Lower leg skin (tissue), 3 donors: ENCODE measurements at regions not wholly inside any gene's neighbourhood (a gene's known extent, or its start where the extent isn't known, plus 50 kb on each side); places are given as distances from the start of the nearest gene placed in this dataset.
"Not testable (repeated sequence)": the region's sequence is repeated elsewhere in the genome, so short reads cannot be mapped to it uniquely, and the experiment has no call there.

Source experiments
- POLR2A ChIP-seq, 2 donors: fragments of 450-650 bp; IDR thresholded peaks; one replicate each; pipeline ENCODE4 v1.6.1; 2016 to 2017; ENCODE audit warnings: antibody characterized with exemption in 2 of 2, mild to moderate bottlenecking in 1 of 2, moderate library complexity in 1 of 2
- TF ChIP-seq, protein P1 (sequence below), 3 donors: fragments of 450-650 bp; IDR thresholded peaks; one replicate each; pipeline ENCODE4 v1.5.1; 2016; ENCODE audit warnings: antibody characterized with exemption in 3 of 3, mild to moderate bottlenecking in 3 of 3, moderate library complexity in 2 of 3

DNA sequence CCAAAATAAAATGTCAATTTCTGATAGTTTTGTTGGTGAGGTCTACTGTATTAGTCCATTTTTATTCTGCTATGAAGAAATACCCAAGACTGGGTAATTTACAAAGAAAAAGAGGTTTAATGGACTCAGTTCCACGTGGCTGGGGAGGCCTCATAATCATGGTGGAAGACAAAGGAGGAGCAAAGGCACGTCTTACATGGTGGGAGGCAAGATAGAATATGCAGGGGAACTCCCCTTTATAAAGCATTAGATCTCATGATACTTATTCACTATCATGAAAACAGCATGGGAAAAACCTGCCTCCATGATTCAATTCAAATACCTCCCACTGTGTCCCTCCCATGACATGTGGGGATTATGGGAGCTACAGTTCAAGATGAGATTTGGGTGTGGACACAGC is 204.5 kb upstream of the ZEB2 start:
- not testable (repeated sequence) for TF ChIP-seq POLR2A (IDR thresholded peaks at IDR 0.05)
- TF ChIP-seq, protein P1, sequence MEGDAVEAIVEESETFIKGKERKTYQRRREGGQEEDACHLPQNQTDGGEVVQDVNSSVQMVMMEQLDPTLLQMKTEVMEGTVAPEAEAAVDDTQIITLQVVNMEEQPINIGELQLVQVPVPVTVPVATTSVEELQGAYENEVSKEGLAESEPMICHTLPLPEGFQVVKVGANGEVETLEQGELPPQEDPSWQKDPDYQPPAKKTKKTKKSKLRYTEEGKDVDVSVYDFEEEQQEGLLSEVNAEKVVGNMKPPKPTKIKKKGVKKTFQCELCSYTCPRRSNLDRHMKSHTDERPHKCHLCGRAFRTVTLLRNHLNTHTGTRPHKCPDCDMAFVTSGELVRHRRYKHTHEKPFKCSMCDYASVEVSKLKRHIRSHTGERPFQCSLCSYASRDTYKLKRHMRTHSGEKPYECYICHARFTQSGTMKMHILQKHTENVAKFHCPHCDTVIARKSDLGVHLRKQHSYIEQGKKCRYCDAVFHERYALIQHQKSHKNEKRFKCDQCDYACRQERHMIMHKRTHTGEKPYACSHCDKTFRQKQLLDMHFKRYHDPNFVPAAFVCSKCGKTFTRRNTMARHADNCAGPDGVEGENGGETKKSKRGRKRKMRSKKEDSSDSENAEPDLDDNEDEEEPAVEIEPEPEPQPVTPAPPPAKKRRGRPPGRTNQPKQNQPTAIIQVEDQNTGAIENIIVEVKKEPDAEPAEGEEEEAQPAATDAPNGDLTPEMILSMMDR (IDR thresholded peaks at IDR 0.05), result not testable (repeated sequence)
